Subcutaneous abdominal adipose tissue (tissue), 5 donors: ENCODE measurements at regions not wholly inside any gene's neighbourhood (a gene's known extent, or its start where the extent isn't known, plus 50 kb on each side); places are given as distances from the start of the nearest gene placed in this dataset.
"Not testable (repeated sequence)": the region's sequence is repeated elsewhere in the genome, so short reads cannot be mapped to it uniquely, and the experiment has no call there.

Source experiments
- H3K27ac ChIP-seq: one replicate; pipeline ENCODE4 v1.7.0; 2013; ENCODE audit warnings: low read depth, mild to moderate bottlenecking, inconsistent platforms, low read length, moderate library complexity
- H3K27me3 ChIP-seq, 5 donors: one replicate each; pipeline ENCODE4 v1.7.0; 2013; ENCODE audit warnings: low read length in 5 of 5, inconsistent platforms in 1 of 5; ENCODE audit not compliant: control insufficient read depth in 5 of 5, insufficient read depth in 4 of 5
- H3K36me3 ChIP-seq, 5 donors: one replicate each; pipeline ENCODE4 v1.7.0; 2013; ENCODE audit warnings: low read length in 5 of 5; ENCODE audit not compliant: control insufficient read depth in 5 of 5, insufficient read depth in 5 of 5
- H3K4me1 ChIP-seq, 5 donors: one replicate each; pipeline ENCODE4 v1.7.0; 2013; ENCODE audit warnings: low read length in 5 of 5, mild to moderate bottlenecking in 3 of 5, moderate library complexity in 1 of 5; ENCODE audit not compliant: control insufficient read depth in 5 of 5, insufficient read depth in 5 of 5
- H3K4me3 ChIP-seq, 5 donors: one replicate each; pipeline ENCODE4 v1.7.0; 2013; ENCODE audit warnings: low read length in 5 of 5, low read depth in 1 of 5
- H3K9ac ChIP-seq, 5 donors: one replicate each; pipeline ENCODE4 v1.7.0; 2013; ENCODE audit warnings: low read length in 5 of 5, mild to moderate bottlenecking in 4 of 5, moderate library complexity in 3 of 5
- H3K9me3 ChIP-seq, 5 donors: one replicate each; pipeline ENCODE4 v1.7.0; 2013; ENCODE audit warnings: low read length in 5 of 5; ENCODE audit not compliant: control insufficient read depth in 5 of 5
- donor health status: healthy.
- donor health status: healthy.
- donor health status: healthy.
- donor health status: healthy.
- donor health status: healthy.

- not testable (repeated sequence) for H3K36me3 ChIP-seq, H3K9me3 ChIP-seq, H3K27me3 ChIP-seq, H3K4me3 ChIP-seq, H3K9ac ChIP-seq, H3K4me1 ChIP-seq, H3K27ac ChIP-seq
Observed at GRCh38 chr11:121855138-121855537, 260.9 kb downstream of the BLID start.

GRCh38 chr11:121844016-121844415 is 272.0 kb downstream of the BLID start:
- H3K4me3 ChIP-seq = no peak overlapping the region
- peaks cover 0 to 2% (median 0%) of the 10 kb centered on the region in 5 donors for H3K9me3 ChIP-seq
- no peaks in the 10 kb centered on the region for H3K27me3 ChIP-seq
- H3K9ac ChIP-seq = no peak overlapping the region
- no peak overlapping the region for H3K27ac ChIP-seq
- H3K36me3 ChIP-seq = no peaks in the 10 kb centered on the region
- H3K4me1 ChIP-seq = no peaks in the 10 kb centered on the region

- Histone ChIP-seq H3K4me3 (no peak overlapping the region), H3K9me3 (peaks cover 0 to 3% (median 0%) of the 10 kb centered on the region in 5 donors), H3K27me3 (no peaks in the 10 kb centered on the region), H3K9ac (no peak overlapping the region), H3K36me3 (no peaks in the 10 kb centered on the region), H3K27ac (no peak overlapping the region), H3K4me1 (no peaks in the 10 kb centered on the region)
Observed at GRCh38 chr11:121842192-121842585, 273.8 kb downstream of the BLID start.

GRCh38 chr11:121841487-121842191 is 274.4 kb downstream of the BLID start:
- H3K9me3 ChIP-seq = peaks cover 0 to 3% (median 0%) of the 10 kb centered on the region in 5 donors
- H3K4me1 ChIP-seq = no peaks in the 10 kb centered on the region
- no peaks in the 10 kb centered on the region for H3K36me3 ChIP-seq
- no peak overlapping the region for H3K27ac ChIP-seq
- no peak overlapping the region for H3K9ac ChIP-seq
- no peaks in the 10 kb centered on the region for H3K27me3 ChIP-seq
- no peak overlapping the region for H3K4me3 ChIP-seq

GRCh38 chr11:121839781-121840180 is 276.2 kb downstream of the BLID start:
- Histone ChIP-seq H3K9me3 (peaks cover 0 to 3% (median 0%) of the 10 kb centered on the region in 5 donors), H3K4me3 (no peak overlapping the region), H3K9ac (no peak overlapping the region), H3K4me1 (no peaks in the 10 kb centered on the region), H3K27ac (no peak overlapping the region), H3K27me3 (no peaks in the 10 kb centered on the region), H3K36me3 (no peaks in the 10 kb centered on the region)

GRCh38 chr11:121838571-121838970 is 277.4 kb downstream of the BLID start:
- Histone ChIP-seq H3K27ac (no peak overlapping the region), H3K27me3 (no peaks in the 10 kb centered on the region), H3K9me3 (peaks cover 2 to 9% (median 6%) of the 10 kb centered on the region in 5 donors), H3K9ac (no peak overlapping the region), H3K4me3 (no peak overlapping the region), H3K4me1 (no peaks in the 10 kb centered on the region), H3K36me3 (no peaks in the 10 kb centered on the region)

- Histone ChIP-seq H3K4me3 (no peak overlapping the region), H3K4me1 (no peaks in the 10 kb centered on the region), H3K27me3 (no peaks in the 10 kb centered on the region), H3K9ac (no peak overlapping the region), H3K9me3 (peaks cover 6 to 22% (median 17%) of the 10 kb centered on the region in 5 donors), H3K27ac (no peak overlapping the region), H3K36me3 (no peaks in the 10 kb centered on the region)
Observed at GRCh38 chr11:121833970-121834369, 282.0 kb downstream of the BLID start.

- Histone ChIP-seq H3K27me3 (no peaks in the 10 kb centered on the region), H3K4me1 (no peaks in the 10 kb centered on the region), H3K36me3 (no peaks in the 10 kb centered on the region), H3K4me3 (no peak overlapping the region), H3K27ac (no peak overlapping the region), H3K9ac (no peak overlapping the region), H3K9me3 (peaks cover 4 to 22% (median 13%) of the 10 kb centered on the region in 5 donors)
Observed at GRCh38 chr11:121829159-121829643, 286.8 kb downstream of the BLID start.

GRCh38 chr11:121814962-121815361 is 301.1 kb downstream of the BLID start:
- H3K4me3 ChIP-seq = no peak overlapping the region
- H3K27me3 ChIP-seq = no peaks in the 10 kb centered on the region
- H3K27ac ChIP-seq = no peak overlapping the region
- no peaks in the 10 kb centered on the region for H3K36me3 ChIP-seq
- peaks cover 0 to 30% (median 12%) of the 10 kb centered on the region in 5 donors for H3K9me3 ChIP-seq
- H3K4me1 ChIP-seq = no peaks in the 10 kb centered on the region
- H3K9ac ChIP-seq = no peak overlapping the region

- Histone ChIP-seq H3K4me3 (no peak overlapping the region), H3K36me3 (no peaks in the 10 kb centered on the region), H3K4me1 (no peaks in the 10 kb centered on the region), H3K9ac (no peak overlapping the region), H3K9me3 (peaks cover 0 to 30% (median 12%) of the 10 kb centered on the region in 5 donors), H3K27me3 (no peaks in the 10 kb centered on the region), H3K27ac (no peak overlapping the region)
Observed at GRCh38 chr11:121814296-121814695, 301.7 kb downstream of the BLID start.
